B cell (primary cell): ENCODE measurements at regions not wholly inside any gene's neighbourhood (a gene's known extent, or its start where the extent isn't known, plus 50 kb on each side); places are given as distances from the start of the nearest gene placed in this dataset.

ENCODE experiments used
- ATAC-seq: fragments of 200-7000 bp; cut with Tn5 transposase; one replicate; pipeline ENCODE4 v1.10.0; 2021; ENCODE audit warnings: low read depth, mild to moderate bottlenecking, moderate number of reproducible peaks, moderate library complexity
- CTCF ChIA-PET: fragments of 350-600 bp; sonication (Branson Sonifier 250); formaldehyde crosslinking; loops from one replicate; lab custom pipeline; 2021; ENCODE audit warnings: antibody characterized with exemption, inconsistent platforms; lab: Charles Lee
- POLR2A ChIA-PET: fragments of 350-600 bp; sonication (Branson Sonifier 250); formaldehyde crosslinking; loops from one replicate; lab custom pipeline; 2021; ENCODE audit warnings: antibody characterized with exemption; lab: Charles Lee
- DNase-seq: peaks from one replicate; pipeline ENCODE4 v3.0.0; 2013
- H2AFZ ChIP-seq: 2 replicates; pipeline ENCODE4 v1.6.1; 2012; ENCODE audit warnings: mild to moderate bottlenecking, low read depth, low read length; ENCODE audit not compliant: insufficient read depth, poor library complexity, severe bottlenecking
- H3K27ac ChIP-seq, 2 donors: 1 replicate in 1 of 2; 2 replicates in 1 of 2; pipeline ENCODE4 v1.5.1; 2012 to 2013; ENCODE audit warnings: low read length in 2 of 2, mild to moderate bottlenecking in 2 of 2, moderate library complexity in 1 of 2
- H3K27me3 ChIP-seq, 4 experiments: fragments of 200-600 bp in 1 of 4; sonication (generic) in 1 of 4; replicated peaks in 1 of 4; 1 replicate in 2 of 4; 2 replicates in 2 of 4; pipeline versions ENCODE4 v1.6.1 to v1.7.0; 2013 to 2016; ENCODE audit warnings: low read length in 3 of 4, mild to moderate bottlenecking in 2 of 4, mixed read lengths in 1 of 4, moderate library complexity in 1 of 4; ENCODE audit not compliant: insufficient read depth in 4 of 4, control insufficient read depth in 3 of 4; ENCODE audit errors: control extremely low read depth in 1 of 4
- H3K36me3 ChIP-seq, 2 experiments: replicated peaks in 1 of 2; 1 replicate in 1 of 2; 2 replicates in 1 of 2; pipeline versions ENCODE4 v1.6.1 to v1.7.1; 2013; ENCODE audit warnings: low read length in 1 of 2; ENCODE audit not compliant: insufficient read depth in 2 of 2, control insufficient read depth in 1 of 2; ENCODE audit errors: control extremely low read depth in 1 of 2, extremely low read depth in 1 of 2
- H3K4me1 ChIP-seq, 2 donors: fragments of 200-600 bp in 1 of 2; sonication (generic) in 1 of 2; 1 replicate in 1 of 2; 2 replicates in 1 of 2; pipeline versions ENCODE4 v1.5.1 to v1.6.1; 2013 to 2017; ENCODE audit warnings: low read length in 2 of 2; ENCODE audit not compliant: control insufficient read depth in 2 of 2, insufficient read depth in 2 of 2
- H3K4me2 ChIP-seq: replicated peaks from 2 replicates; pipeline ENCODE3; 2012; ENCODE audit warnings: mild to moderate bottlenecking, low read depth, low read length; ENCODE audit not compliant: poor library complexity, severe bottlenecking
- H3K4me3 ChIP-seq, 5 experiments: fragments of 200-600 bp in 1 of 5; sonication (generic) in 1 of 5; 1 replicate in 3 of 5; 2 replicates in 2 of 5; pipeline versions ENCODE4 v1.5.1 to v1.7.0; 2011 to 2016; ENCODE audit warnings: low read length in 4 of 5, mild to moderate bottlenecking in 4 of 5, low read depth in 2 of 5, control low read depth in 1 of 5, moderate library complexity in 1 of 5; ENCODE audit not compliant: insufficient read depth in 1 of 5; ENCODE audit errors: control extremely low read depth in 1 of 5, extremely low read depth in 1 of 5
- H3K79me2 ChIP-seq: fragments of 200-600 bp; sonication (generic); one replicate; pipeline ENCODE4 v1.6.0; 2016; ENCODE audit warnings: low read length; ENCODE audit not compliant: control insufficient read depth, insufficient read depth
- H3K9ac ChIP-seq: fragments of 200-600 bp; sonication (generic); 2 replicates; pipeline ENCODE4 v1.6.1; 2017; ENCODE audit warnings: mild to moderate bottlenecking, low read length, moderate library complexity
- H3K9me3 ChIP-seq, 3 donors: one replicate each; pipeline versions ENCODE4 v1.6.1 to v1.7.1; 2013; ENCODE audit warnings: low read length in 2 of 3; ENCODE audit not compliant: control insufficient read depth in 2 of 3, insufficient read depth in 1 of 3; ENCODE audit errors: control extremely low read depth in 1 of 3
- H4K20me1 ChIP-seq: 2 replicates; pipeline ENCODE4 v1.6.0; 2012; ENCODE audit warnings: mild to moderate bottlenecking, low read length; ENCODE audit not compliant: insufficient read depth, control insufficient read depth, poor library complexity, severe bottlenecking
- H3K27ac Mint-ChIP-seq: one replicate; pipeline ENCODE4 v1.8.0; 2021; ENCODE audit warnings: mixed read lengths
- H3K27me3 Mint-ChIP-seq: one replicate; pipeline ENCODE4 v1.8.0; 2021; ENCODE audit warnings: mixed read lengths
- H3K4me1 Mint-ChIP-seq: one replicate; pipeline ENCODE4 v1.8.0; 2021; ENCODE audit warnings: mixed read lengths
- H3K4me3 Mint-ChIP-seq: one replicate; pipeline ENCODE4 v1.8.0; 2021; ENCODE audit warnings: mixed read lengths
- H3K9me3 Mint-ChIP-seq: one replicate; pipeline ENCODE4 v1.8.0; 2022; ENCODE audit warnings: mixed read lengths; ENCODE audit not compliant: insufficient read depth
- EZH2 ChIP-seq: IDR thresholded peaks from 2 replicates; pipeline ENCODE4 v1.6.1; 2012; ENCODE audit warnings: borderline replicate concordance, low read depth, mild to moderate bottlenecking, moderate library complexity, low read length; ENCODE audit not compliant: insufficient read depth, poor library complexity, severe bottlenecking
- WGBS: methylation state at CpG from one replicate; pipeline ENCODE4 v1.1.5; 2013; ENCODE audit warnings: missing lambda C conversion rate; ENCODE audit not compliant: insufficient coverage; 5-methylcytosine and 5-hydroxymethylcytosine counted together
- intact Hi-C: fragments of 100-400 bp; cut with micrococcal nuclease; formaldehyde crosslinking; loops from one replicate; pipeline ENCODE4 v1.10.0; 2022
- TF ChIP-seq, protein P1 (sequence below): fragments of 200-600 bp; IDR thresholded peaks from one replicate; pipeline ENCODE4 v1.8.0; 2022; ENCODE audit warnings: antibody characterized with exemption, mild to moderate bottlenecking

DNA sequence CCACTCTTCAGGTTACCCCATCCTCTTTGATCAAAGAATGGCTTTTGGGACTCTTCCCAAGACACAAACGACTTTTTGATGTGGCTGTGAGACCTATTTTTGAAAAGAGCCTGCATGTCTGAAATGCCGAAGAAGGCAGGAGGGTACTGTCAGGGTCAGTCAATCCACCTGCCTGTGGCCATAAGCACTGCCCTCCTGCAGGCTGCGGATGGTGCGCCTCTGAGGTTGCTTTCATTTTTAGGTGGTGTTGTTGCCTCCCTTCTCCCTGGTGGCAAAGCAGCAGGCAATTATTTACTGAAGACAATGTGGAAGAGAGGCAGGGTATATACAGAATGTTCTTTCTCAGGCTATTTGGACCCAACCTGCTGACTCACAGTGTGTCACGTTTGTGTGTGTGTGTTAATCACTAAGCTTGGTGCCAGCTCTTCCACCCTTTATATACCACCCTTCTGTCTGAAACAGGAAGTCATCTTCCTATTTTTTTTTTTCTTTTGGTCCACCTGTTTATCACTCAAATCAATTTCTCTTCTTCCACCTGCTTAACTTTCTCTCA is 1421.2 kb upstream of the CELF2 start:
- no peaks in the 10 kb centered on the region for H3K4me1 Mint-ChIP-seq
- WGBS: 90% methylated on average over 4 of the region's 5 CpGs
- ATAC-seq (no peak), DNase-seq (no peak)
- peaks cover 2% of the 10 kb centered on the region for H3K9me3 Mint-ChIP-seq
- POLR2A ChIA-PET: no interaction called here
- no peaks in the 10 kb centered on the region for H3K27me3 Mint-ChIP-seq
- no peak overlapping the region for H3K27ac Mint-ChIP-seq
- no peak overlapping the region for H3K27ac ChIP-seq
- H3K4me2 ChIP-seq: no peak overlapping the region
- CTCF ChIA-PET: no interaction called here
- no peaks in the 10 kb centered on the region for H3K79me2 ChIP-seq
- no peak overlapping the region for H3K9ac ChIP-seq
- no peak overlapping the region for H3K4me3 Mint-ChIP-seq
- no peaks in the 10 kb centered on the region for H3K4me1 ChIP-seq
- no peaks in the 10 kb centered on the region for H3K36me3 ChIP-seq
- H2AFZ ChIP-seq: no peak overlapping the region
- H3K9me3 ChIP-seq: no peaks in the 10 kb centered on the region
- H3K27me3 ChIP-seq: no peaks in the 10 kb centered on the region
- TF ChIP-seq, protein P1, sequence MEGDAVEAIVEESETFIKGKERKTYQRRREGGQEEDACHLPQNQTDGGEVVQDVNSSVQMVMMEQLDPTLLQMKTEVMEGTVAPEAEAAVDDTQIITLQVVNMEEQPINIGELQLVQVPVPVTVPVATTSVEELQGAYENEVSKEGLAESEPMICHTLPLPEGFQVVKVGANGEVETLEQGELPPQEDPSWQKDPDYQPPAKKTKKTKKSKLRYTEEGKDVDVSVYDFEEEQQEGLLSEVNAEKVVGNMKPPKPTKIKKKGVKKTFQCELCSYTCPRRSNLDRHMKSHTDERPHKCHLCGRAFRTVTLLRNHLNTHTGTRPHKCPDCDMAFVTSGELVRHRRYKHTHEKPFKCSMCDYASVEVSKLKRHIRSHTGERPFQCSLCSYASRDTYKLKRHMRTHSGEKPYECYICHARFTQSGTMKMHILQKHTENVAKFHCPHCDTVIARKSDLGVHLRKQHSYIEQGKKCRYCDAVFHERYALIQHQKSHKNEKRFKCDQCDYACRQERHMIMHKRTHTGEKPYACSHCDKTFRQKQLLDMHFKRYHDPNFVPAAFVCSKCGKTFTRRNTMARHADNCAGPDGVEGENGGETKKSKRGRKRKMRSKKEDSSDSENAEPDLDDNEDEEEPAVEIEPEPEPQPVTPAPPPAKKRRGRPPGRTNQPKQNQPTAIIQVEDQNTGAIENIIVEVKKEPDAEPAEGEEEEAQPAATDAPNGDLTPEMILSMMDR: no peak
- TF ChIP-seq EZH2: no peak
- no peak overlapping the region for H3K4me3 ChIP-seq
- intact Hi-C loops: no loop called here
- H4K20me1 ChIP-seq: no peaks in the 10 kb centered on the region

DNA sequence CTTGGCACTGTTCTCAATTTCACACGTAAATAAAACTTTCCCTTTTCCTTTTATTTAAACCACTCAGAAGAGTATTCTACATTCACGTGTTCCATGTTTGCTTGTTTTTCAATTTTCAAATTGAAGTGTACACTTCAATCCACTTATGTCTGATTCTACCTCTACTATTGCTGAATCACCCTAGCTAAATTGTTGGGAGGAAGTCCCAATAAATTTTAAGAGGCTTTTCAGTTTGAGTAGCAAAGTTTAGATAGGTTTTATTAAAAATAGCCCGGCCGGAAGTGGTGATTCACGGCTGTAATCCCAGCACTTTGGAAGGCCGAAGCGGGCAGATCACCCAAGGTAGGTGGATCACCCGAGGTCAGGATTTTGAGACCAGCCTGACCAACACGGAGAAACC is 1414.7 kb upstream of the CELF2 start:
- no peak overlapping the region for H3K4me3 ChIP-seq
- H3K27me3 ChIP-seq: no peaks in the 10 kb centered on the region
- WGBS: 16% methylated on average over 6 of the region's 9 CpGs
- Mint-ChIP-seq H3K27me3 (no peaks in the 10 kb centered on the region), H3K27ac (no peak overlapping the region), H3K9me3 (peaks cover 2% of the 10 kb centered on the region), H3K4me1 (no peaks in the 10 kb centered on the region), H3K4me3 (no peak overlapping the region)
- no peak for DNase-seq
- no peak overlapping the region for H3K9ac ChIP-seq
- no peak overlapping the region for H3K27ac ChIP-seq
- ATAC-seq: no peak
- no peak for TF ChIP-seq EZH2
- TF ChIP-seq, protein P1: no peak
- H3K9me3 ChIP-seq: no peaks in the 10 kb centered on the region
- intact Hi-C loops: no loop called here
- H4K20me1 ChIP-seq: no peaks in the 10 kb centered on the region
- ChIA-PET POLR2A (no interaction called here), CTCF (no interaction called here)
- H3K36me3 ChIP-seq: no peaks in the 10 kb centered on the region
- no peaks in the 10 kb centered on the region for H3K79me2 ChIP-seq
- H3K4me2 ChIP-seq: no peak overlapping the region
- H2AFZ ChIP-seq: no peak overlapping the region
- H3K4me1 ChIP-seq: no peaks in the 10 kb centered on the region
